ENCODE measurements at regions not wholly inside any gene's neighbourhood (a gene's known extent, or its start where the extent isn't known, plus 50 kb on each side); places are given as distances from the start of the nearest gene placed in this dataset.

DNA sequence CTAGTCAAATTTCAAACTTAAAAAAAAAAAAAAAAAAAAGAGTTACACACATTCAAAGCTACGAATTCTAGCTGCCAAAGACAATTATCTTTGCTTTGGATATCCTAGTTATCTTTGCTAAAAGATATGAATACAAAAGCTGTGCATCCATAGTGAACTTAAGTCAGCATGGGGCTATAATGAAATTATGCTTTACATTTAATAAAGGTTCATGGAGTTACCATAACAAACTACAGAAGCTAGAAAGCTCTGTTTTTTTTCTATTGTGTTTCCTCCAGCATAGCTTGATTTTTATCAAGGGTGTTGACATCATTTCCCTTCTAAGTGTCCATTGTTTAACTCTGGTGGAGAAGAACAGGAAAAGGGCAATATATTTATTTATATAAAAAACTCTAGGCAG, 234.1 kb downstream of the ANKRD50 start:
- TF ChIP-seq, protein P1, sequence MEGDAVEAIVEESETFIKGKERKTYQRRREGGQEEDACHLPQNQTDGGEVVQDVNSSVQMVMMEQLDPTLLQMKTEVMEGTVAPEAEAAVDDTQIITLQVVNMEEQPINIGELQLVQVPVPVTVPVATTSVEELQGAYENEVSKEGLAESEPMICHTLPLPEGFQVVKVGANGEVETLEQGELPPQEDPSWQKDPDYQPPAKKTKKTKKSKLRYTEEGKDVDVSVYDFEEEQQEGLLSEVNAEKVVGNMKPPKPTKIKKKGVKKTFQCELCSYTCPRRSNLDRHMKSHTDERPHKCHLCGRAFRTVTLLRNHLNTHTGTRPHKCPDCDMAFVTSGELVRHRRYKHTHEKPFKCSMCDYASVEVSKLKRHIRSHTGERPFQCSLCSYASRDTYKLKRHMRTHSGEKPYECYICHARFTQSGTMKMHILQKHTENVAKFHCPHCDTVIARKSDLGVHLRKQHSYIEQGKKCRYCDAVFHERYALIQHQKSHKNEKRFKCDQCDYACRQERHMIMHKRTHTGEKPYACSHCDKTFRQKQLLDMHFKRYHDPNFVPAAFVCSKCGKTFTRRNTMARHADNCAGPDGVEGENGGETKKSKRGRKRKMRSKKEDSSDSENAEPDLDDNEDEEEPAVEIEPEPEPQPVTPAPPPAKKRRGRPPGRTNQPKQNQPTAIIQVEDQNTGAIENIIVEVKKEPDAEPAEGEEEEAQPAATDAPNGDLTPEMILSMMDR (conservative IDR thresholded peaks at IDR 0.05; ENCODE audit: low read depth, low read length) = no peak
- H3K4me3 ChIP-seq (ENCODE audit: low read length) = no peak overlapping the region
- DNase-seq (ENCODE audit: low read depth) = no peak

DNA sequence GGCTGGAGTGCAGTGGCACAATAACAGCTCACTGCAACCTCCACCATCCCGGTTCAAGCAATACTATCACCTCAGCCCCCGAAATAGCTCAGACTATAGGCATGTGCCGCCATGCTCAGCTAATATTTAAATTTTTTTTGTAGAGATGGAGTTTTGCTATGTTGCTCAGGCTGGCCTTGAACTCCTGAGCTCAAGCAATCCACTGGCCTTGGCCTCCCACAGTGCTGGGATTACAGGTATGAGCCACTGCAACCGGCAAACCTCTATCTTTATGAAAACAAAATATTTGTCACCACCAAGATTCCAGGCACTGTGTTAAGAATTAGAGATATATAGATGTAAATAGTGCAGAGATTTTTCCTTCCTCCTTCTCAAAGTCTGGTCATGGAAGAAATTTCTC, 232.5 kb downstream of the ANKRD50 start:
- TF ChIP-seq, protein P1 (conservative IDR thresholded peaks at IDR 0.05; ENCODE audit: low read depth, low read length) = no peak
- H3K4me3 ChIP-seq (ENCODE audit: low read length) = no peak overlapping the region
- DNase-seq (ENCODE audit: low read depth) = no peak

DNA sequence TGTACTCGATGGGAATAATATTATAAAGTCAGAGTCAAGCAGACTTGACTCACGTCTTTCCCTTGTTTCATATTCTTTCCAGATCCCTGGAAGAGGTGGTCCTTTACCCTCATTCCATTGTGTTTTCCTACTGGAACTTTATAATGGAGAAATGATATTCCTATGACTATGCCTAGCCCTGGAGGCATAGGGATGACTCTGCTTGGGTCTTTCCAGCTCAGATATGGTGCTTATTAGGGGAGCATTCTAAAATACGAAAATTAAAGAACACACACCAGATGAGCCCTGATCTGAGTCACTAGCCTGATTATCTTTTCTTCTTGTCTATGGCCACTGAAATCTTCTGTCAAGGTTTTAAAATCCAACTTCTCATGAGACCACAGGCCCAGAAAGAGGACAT, 231.4 kb downstream of the ANKRD50 start:
- no peak for DNase-seq (ENCODE audit: low read depth)
- no peak overlapping the region for H3K4me3 ChIP-seq (ENCODE audit: low read length)
- TF ChIP-seq, protein P1 (conservative IDR thresholded peaks at IDR 0.05; ENCODE audit: low read depth, low read length) = no peak

DNA sequence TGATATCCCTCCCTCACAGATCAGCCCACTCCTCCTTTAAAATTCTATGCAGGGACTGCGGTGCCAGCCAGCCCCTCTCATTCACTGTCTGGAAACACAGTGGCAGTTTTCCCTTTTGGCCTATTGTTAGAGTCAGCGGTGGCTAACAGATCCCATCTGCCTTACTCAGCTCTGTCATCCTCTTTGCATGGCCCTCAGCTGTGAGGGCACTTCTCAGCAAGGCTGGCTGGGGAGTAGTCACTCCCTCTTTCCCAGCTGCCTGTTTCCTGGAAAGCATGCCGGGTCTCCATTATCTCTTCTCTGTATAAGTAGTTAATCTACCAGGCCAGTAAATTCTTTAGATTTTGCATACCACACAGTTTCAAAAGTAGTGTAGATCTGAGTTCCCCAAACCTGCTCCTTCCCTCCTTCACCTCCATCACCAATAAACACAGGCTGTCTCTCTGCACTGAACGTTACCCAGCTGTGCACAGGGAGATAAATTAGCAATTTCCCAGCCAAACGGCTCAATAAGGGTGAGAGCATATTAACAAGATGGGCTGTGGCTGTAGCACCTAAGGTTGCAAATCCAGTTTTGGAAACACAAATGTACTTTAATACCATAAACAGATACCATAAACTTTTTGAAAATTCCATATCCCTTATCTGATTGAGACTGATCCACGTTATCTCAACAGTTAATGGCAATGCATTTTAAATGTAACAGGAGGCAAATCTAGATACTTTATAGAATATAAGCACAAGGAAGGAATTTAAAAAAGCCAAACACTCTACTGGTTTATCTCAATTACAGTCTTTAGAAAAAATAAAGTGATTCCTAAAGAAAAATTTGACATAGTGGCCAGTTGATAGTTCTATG, 229.3 kb downstream of the ANKRD50 start:
- no peak for DNase-seq (ENCODE audit: low read depth)
- TF ChIP-seq, protein P1 (conservative IDR thresholded peaks at IDR 0.05; ENCODE audit: low read depth, low read length) = no peak
- H3K4me3 ChIP-seq (ENCODE audit: low read length) = no peak overlapping the region

DNA sequence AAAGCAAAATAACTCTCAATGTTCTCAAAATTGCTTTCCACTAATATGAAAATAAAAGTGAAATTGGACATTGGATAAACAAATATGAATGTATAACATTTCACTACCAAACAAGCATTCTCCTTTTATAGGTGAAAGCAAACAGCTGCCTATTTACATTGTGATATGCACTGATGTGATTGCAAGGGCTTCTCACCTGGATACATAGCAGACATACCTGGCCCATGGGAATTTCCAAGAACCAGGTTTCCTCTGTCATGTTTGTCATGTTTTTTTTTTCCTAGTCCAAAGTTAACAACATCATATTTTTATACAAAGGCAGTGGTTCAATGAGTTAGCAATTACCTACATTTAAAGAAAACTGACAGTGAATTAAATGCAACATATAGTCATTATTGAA, 228.5 kb downstream of the ANKRD50 start:
- TF ChIP-seq, protein P1 (conservative IDR thresholded peaks at IDR 0.05; ENCODE audit: low read depth, low read length) = no peak
- no peak for DNase-seq (ENCODE audit: low read depth)

DNA sequence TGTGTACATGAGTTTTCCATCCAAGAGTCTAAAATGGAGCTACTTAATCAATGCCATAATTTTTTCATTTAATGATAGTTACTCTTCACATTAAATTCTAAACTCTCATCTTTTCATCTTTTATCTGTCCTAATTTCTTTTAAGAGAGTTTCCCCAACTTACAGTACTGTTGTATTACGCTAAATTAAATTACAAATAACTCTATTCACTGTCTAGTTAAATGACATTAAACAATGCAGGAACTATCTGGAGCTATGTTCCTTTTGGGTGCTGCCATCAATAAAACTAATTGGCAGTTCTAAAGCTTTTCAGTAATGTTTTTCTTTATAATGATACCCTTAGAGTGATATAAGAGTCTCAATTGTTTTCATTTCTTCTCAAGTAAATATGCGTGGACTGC, 227.6 kb downstream of the ANKRD50 start:
- TF ChIP-seq, protein P1 (conservative IDR thresholded peaks at IDR 0.05; ENCODE audit: low read depth, low read length) = no peak
- no peak for DNase-seq (ENCODE audit: low read depth)
- H3K4me3 ChIP-seq (ENCODE audit: low read length) = no peak overlapping the region

More for the DNA sequence above, 228.5 kb downstream of the ANKRD50 start:
- H3K4me3 ChIP-seq (ENCODE audit: low read length) = no peak overlapping the region

DNA sequence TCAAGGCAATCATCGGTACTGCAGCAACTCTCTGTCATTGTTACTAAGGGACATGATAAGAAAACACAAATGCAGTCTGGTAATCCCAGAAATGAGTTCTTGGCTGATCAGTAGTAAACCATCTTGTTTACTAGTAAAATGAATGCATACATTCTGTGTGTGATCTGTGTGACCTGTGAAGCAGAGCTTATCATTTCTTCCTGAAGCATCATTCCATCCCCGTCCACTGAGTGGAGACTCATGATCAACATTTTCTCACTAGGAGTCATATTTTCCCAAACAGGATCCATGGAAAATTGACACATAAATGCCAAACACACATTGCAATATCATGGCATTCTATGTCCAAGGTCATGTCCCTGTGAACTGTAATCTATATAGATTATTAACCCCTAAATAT, 226.1 kb downstream of the ANKRD50 start:
- TF ChIP-seq, protein P1 (conservative IDR thresholded peaks at IDR 0.05; ENCODE audit: low read depth, low read length) = no peak
- no peak for DNase-seq (ENCODE audit: low read depth)
- H3K4me3 ChIP-seq (ENCODE audit: low read length) = no peak overlapping the region
